ENCODE measurements at regions not wholly inside any gene's neighbourhood (a gene's known extent, or its start where the extent isn't known, plus 50 kb on each side); places are given as distances from the start of the nearest gene placed in this dataset.
"Not testable (repeated sequence)": the region's sequence is repeated elsewhere in the genome, so short reads cannot be mapped to it uniquely, and the experiment has no call there.

DNA sequence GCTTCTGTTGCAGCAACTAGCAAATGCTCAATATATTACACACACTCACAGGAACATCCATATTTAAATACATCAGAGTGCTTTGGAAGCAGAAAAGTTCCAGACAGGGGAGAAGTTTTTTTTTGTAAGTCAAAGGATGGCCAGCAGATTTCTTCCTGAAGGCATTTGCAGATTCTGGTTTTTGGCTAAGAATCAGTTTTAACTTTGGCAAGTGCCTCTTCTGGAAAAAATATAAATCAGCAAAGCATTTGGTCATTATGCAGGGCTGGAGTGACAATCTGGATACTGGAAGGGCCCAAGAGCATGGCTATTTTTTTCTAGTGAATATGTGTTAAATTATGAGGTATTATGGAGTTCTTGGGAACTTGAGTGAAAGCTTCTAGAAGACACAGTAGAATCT lies 495.3 kb upstream of the ARPP21 start:
- H3K27ac ChIP-seq (ENCODE audit: insufficient read depth, low read depth, low read length), result no peak overlapping the region
- no peak overlapping the region for H3K9ac ChIP-seq (replicated peaks; ENCODE audit: extremely low read depth, insufficient read depth, low read length)
- no peaks in the 10 kb centered on the region for H3K9me3 ChIP-seq (replicated peaks; ENCODE audit: control insufficient read depth, insufficient read depth, low read length)
- no peak for TF ChIP-seq POLR2AphosphoS5 (IDR thresholded peaks at IDR 0.05; ENCODE audit: insufficient read depth, low read depth, low read length)
- TF ChIP-seq FOS (IDR thresholded peaks at IDR 0.05; ENCODE audit: borderline replicate concordance, insufficient read depth, low read length), result no peak
- TF ChIP-seq, protein P1, sequence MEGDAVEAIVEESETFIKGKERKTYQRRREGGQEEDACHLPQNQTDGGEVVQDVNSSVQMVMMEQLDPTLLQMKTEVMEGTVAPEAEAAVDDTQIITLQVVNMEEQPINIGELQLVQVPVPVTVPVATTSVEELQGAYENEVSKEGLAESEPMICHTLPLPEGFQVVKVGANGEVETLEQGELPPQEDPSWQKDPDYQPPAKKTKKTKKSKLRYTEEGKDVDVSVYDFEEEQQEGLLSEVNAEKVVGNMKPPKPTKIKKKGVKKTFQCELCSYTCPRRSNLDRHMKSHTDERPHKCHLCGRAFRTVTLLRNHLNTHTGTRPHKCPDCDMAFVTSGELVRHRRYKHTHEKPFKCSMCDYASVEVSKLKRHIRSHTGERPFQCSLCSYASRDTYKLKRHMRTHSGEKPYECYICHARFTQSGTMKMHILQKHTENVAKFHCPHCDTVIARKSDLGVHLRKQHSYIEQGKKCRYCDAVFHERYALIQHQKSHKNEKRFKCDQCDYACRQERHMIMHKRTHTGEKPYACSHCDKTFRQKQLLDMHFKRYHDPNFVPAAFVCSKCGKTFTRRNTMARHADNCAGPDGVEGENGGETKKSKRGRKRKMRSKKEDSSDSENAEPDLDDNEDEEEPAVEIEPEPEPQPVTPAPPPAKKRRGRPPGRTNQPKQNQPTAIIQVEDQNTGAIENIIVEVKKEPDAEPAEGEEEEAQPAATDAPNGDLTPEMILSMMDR (IDR thresholded peaks at IDR 0.05; ENCODE audit: extremely low read depth in 1 of 2, insufficient read depth in 1 of 2, low read depth in 1 of 2, low read length in 2 of 2), result no peak
- ChIA-PET CTCF (no interaction called here), POLR2A (no interaction called here)
- no TSS peak for BruUV-seq (replicated peaks)
- no peaks in the 10 kb centered on the region for H3K27me3 ChIP-seq (ENCODE audit: control insufficient read depth in 2 of 2, insufficient read depth in 2 of 2, low read length in 2 of 2)
- no peak overlapping the region for H2AFZ ChIP-seq (ENCODE audit: low read depth, low read length)
- intact Hi-C loops (cut with micrococcal nuclease) (no loop called here), dilution Hi-C loops (cut with MboI; ENCODE audit: extremely low pct_ligation_motif_present, low sequenced_read_pairs) (no loop called here)
- H4K20me1 ChIP-seq (replicated peaks; ENCODE audit: control insufficient read depth, extremely low read depth, insufficient read depth, low read length), result no peaks in the 10 kb centered on the region
- no peaks in the 10 kb centered on the region for H3K4me1 ChIP-seq (ENCODE audit: control insufficient read depth, extremely low read depth, insufficient read depth, low read length)
- FAIRE-seq (no peak), DNase-seq (ENCODE audit: low read depth, low spot score) (no peak)
- no peaks in the 10 kb centered on the region for H3K9me1 ChIP-seq (replicated peaks; ENCODE audit: control insufficient read depth, extremely low read depth, insufficient read depth, low read length)
- H3K4me2 ChIP-seq (ENCODE audit: insufficient read depth, low read length), result no peak overlapping the region
- no peaks in the 10 kb centered on the region for H3K79me2 ChIP-seq (ENCODE audit: control insufficient read depth, insufficient read depth, low read length)
- no peaks in the 10 kb centered on the region for H3K36me3 ChIP-seq (ENCODE audit: control insufficient read depth in 2 of 2, extremely low read depth in 1 of 2, insufficient read depth in 2 of 2, low read length in 2 of 2)
- H3K4me3 ChIP-seq (replicated peaks in 1 of 3; ENCODE audit: insufficient read depth in 1 of 3, low read depth in 1 of 3, low read length in 3 of 3), result no peak overlapping the region

DNA sequence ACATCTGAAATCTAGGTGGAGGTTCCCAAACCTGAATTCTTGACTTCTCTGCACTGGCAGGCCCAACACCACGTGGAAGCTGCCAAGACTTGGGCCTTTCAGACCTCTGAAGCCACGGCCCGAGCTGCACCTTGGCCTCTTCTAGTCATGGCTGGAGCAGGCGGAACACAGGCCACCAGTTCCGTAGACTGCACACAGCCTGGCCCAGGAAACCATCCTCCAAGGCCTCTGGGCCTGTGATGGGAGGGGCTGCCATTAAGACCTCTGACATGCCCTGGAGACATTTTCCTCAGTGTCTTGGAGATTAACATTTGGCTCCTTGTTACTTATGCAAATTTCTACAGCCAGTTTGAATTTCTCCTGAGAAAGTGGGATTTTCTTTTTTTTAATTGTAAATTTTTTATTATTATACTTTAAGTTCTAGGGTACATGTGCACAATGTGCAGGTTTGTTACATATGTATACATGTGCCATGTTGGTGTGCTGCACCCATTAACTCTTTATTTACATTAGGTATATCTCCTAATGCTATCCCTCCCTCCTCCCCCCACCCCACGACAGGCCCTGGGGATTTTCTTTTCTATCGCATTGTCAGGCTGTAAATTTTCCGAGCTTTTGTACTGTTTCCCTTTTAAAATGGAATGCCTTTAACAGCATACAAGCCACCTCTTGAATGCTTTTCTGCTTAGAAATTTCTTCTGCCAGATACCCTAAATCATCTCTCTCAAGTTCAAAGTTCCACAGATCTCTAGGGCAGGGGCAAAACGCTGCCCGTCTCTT lies 492.9 kb upstream of the ARPP21 start:
- H3K36me3 ChIP-seq (ENCODE audit: control insufficient read depth in 2 of 2, extremely low read depth in 1 of 2, insufficient read depth in 2 of 2, low read length in 2 of 2); dilution Hi-C loops (cut with MboI; ENCODE audit: extremely low pct_ligation_motif_present, low sequenced_read_pairs); H3K9me3 ChIP-seq (replicated peaks; ENCODE audit: control insufficient read depth, insufficient read depth, low read length); H4K20me1 ChIP-seq (replicated peaks; ENCODE audit: control insufficient read depth, extremely low read depth, insufficient read depth, low read length); POLR2A ChIA-PET; H3K4me1 ChIP-seq (ENCODE audit: control insufficient read depth, extremely low read depth, insufficient read depth, low read length); BruUV-seq (replicated peaks); H3K79me2 ChIP-seq (ENCODE audit: control insufficient read depth, insufficient read depth, low read length); H3K27me3 ChIP-seq (ENCODE audit: control insufficient read depth in 2 of 2, insufficient read depth in 2 of 2, low read length in 2 of 2); H3K9ac ChIP-seq (replicated peaks; ENCODE audit: extremely low read depth, insufficient read depth, low read length); FAIRE-seq; DNase-seq (ENCODE audit: low read depth, low spot score); H2AFZ ChIP-seq (ENCODE audit: low read depth, low read length); H3K4me2 ChIP-seq (ENCODE audit: insufficient read depth, low read length); H3K27ac ChIP-seq (ENCODE audit: insufficient read depth, low read depth, low read length); CTCF ChIA-PET; H3K4me3 ChIP-seq (replicated peaks in 1 of 3; ENCODE audit: insufficient read depth in 1 of 3, low read depth in 1 of 3, low read length in 3 of 3); intact Hi-C loops (cut with micrococcal nuclease); H3K9me1 ChIP-seq (replicated peaks; ENCODE audit: control insufficient read depth, extremely low read depth, insufficient read depth, low read length): not testable (repeated sequence)

Data from endothelial cell of umbilical vein (primary cell).